Stimulated activated naive CD8-positive, alpha-beta T cell treated with anti-CD3 and anti-CD28 coated beads, Interleukin-15, Interleukin-2, amounts not matched to agents 100 ng/mL and 50 ng/mL, for 24 hours (primary cell): ENCODE measurements at regions not wholly inside any gene's neighbourhood (a gene's known extent, or its start where the extent isn't known, plus 50 kb on each side); places are given as distances from the start of the nearest gene placed in this dataset.

Source experiments
- H3K27ac Mint-ChIP-seq: one replicate; pipeline ENCODE4 v1.8.0; 2021; ENCODE audit warnings: mild to moderate bottlenecking, mixed read lengths
- H3K27me3 Mint-ChIP-seq: one replicate; pipeline ENCODE4 v1.8.0; 2021; ENCODE audit warnings: mixed read lengths
- H3K36me3 Mint-ChIP-seq: one replicate; pipeline ENCODE4 v1.8.0; 2021; ENCODE audit warnings: low read depth, mixed read lengths
- H3K4me1 Mint-ChIP-seq: one replicate; pipeline ENCODE4 v1.8.0; 2021; ENCODE audit warnings: low read depth, mixed read lengths
- H3K4me3 Mint-ChIP-seq: one replicate; pipeline ENCODE4 v1.8.0; 2021; ENCODE audit warnings: mild to moderate bottlenecking, mixed read lengths
- H3K9me3 Mint-ChIP-seq: one replicate; pipeline ENCODE4 v1.8.0; 2021; ENCODE audit warnings: mixed read lengths

- Mint-ChIP-seq H3K27me3 (no peaks in the 10 kb centered on the region), H3K4me3 (no peak overlapping the region), H3K4me1 (peaks cover 8% of the 10 kb centered on the region), H3K36me3 (no peaks in the 10 kb centered on the region), H3K9me3 (peaks cover 9% of the 10 kb centered on the region), H3K27ac (no peak overlapping the region)
These were observed 276.8 kb upstream of the MAP3K1 start for GRCh38 chr5:56538580-56538979.

- H3K9me3 Mint-ChIP-seq = peaks cover 9% of the 10 kb centered on the region
- H3K27me3 Mint-ChIP-seq = no peaks in the 10 kb centered on the region
These were observed 280.0 kb upstream of the MAP3K1 start for GRCh38 chr5:56535347-56535746.

GRCh38 chr5:56534102-56534829, 281.1 kb upstream of the MAP3K1 start:
- H3K9me3 Mint-ChIP-seq = peaks cover 9% of the 10 kb centered on the region
- no peaks in the 10 kb centered on the region for H3K27me3 Mint-ChIP-seq
- no peak overlapping the region for H3K4me3 Mint-ChIP-seq
- H3K36me3 Mint-ChIP-seq = no peaks in the 10 kb centered on the region
- no peak overlapping the region for H3K27ac Mint-ChIP-seq
- no peaks in the 10 kb centered on the region for H3K4me1 Mint-ChIP-seq

More at GRCh38 chr5:56535347-56535746, 280.0 kb upstream of the MAP3K1 start:
- H3K36me3 Mint-ChIP-seq = no peaks in the 10 kb centered on the region
- no peaks in the 10 kb centered on the region for H3K4me1 Mint-ChIP-seq
- no peak overlapping the region for H3K4me3 Mint-ChIP-seq
- no peak overlapping the region for H3K27ac Mint-ChIP-seq

- Mint-ChIP-seq H3K9me3 (peaks cover 2% of the 10 kb centered on the region), H3K36me3 (no peaks in the 10 kb centered on the region), H3K4me3 (no peak overlapping the region), H3K27me3 (no peaks in the 10 kb centered on the region), H3K27ac (no peak overlapping the region), H3K4me1 (no peaks in the 10 kb centered on the region)
These were observed 282.9 kb upstream of the MAP3K1 start for GRCh38 chr5:56532466-56532865.

- no peaks in the 10 kb centered on the region for H3K9me3 Mint-ChIP-seq
- no peaks in the 10 kb centered on the region for H3K27me3 Mint-ChIP-seq
- H3K4me1 Mint-ChIP-seq = no peaks in the 10 kb centered on the region
- no peak overlapping the region for H3K4me3 Mint-ChIP-seq
- H3K36me3 Mint-ChIP-seq = no peaks in the 10 kb centered on the region
- no peak overlapping the region for H3K27ac Mint-ChIP-seq
These were observed 284.7 kb upstream of the MAP3K1 start for GRCh38 chr5:56530626-56531138.

GRCh38 chr5:56529666-56530430, 285.5 kb upstream of the MAP3K1 start:
- Mint-ChIP-seq H3K27ac (no peak overlapping the region), H3K4me1 (no peaks in the 10 kb centered on the region), H3K9me3 (no peaks in the 10 kb centered on the region), H3K27me3 (no peaks in the 10 kb centered on the region), H3K4me3 (no peak overlapping the region), H3K36me3 (no peaks in the 10 kb centered on the region)

GRCh38 chr5:56527174-56527573, 288.2 kb upstream of the MAP3K1 start:
- Mint-ChIP-seq H3K27ac (no peak overlapping the region), H3K36me3 (no peaks in the 10 kb centered on the region), H3K27me3 (no peaks in the 10 kb centered on the region), H3K4me1 (no peaks in the 10 kb centered on the region), H3K4me3 (no peak overlapping the region), H3K9me3 (no peaks in the 10 kb centered on the region)

- Mint-ChIP-seq H3K27ac (no peak overlapping the region), H3K4me1 (no peaks in the 10 kb centered on the region), H3K9me3 (no peaks in the 10 kb centered on the region), H3K27me3 (no peaks in the 10 kb centered on the region), H3K4me3 (no peak overlapping the region), H3K36me3 (no peaks in the 10 kb centered on the region)
These were observed 290.2 kb upstream of the MAP3K1 start for GRCh38 chr5:56525113-56525512.

- Mint-ChIP-seq H3K4me1 (no peaks in the 10 kb centered on the region), H3K27ac (no peak overlapping the region), H3K4me3 (no peak overlapping the region), H3K36me3 (no peaks in the 10 kb centered on the region), H3K27me3 (no peaks in the 10 kb centered on the region), H3K9me3 (no peaks in the 10 kb centered on the region)
These were observed 290.9 kb upstream of the ANKRD55 start for GRCh38 chr5:56523790-56524575.

GRCh38 chr5:56522960-56523359, 289.8 kb upstream of the ANKRD55 start:
- peaks cover under 1% of the 10 kb centered on the region for H3K4me1 Mint-ChIP-seq
- no peak overlapping the region for H3K4me3 Mint-ChIP-seq
- no peak overlapping the region for H3K27ac Mint-ChIP-seq
- H3K27me3 Mint-ChIP-seq = no peaks in the 10 kb centered on the region
- no peaks in the 10 kb centered on the region for H3K36me3 Mint-ChIP-seq
- H3K9me3 Mint-ChIP-seq = no peaks in the 10 kb centered on the region

- Mint-ChIP-seq H3K27me3 (no peaks in the 10 kb centered on the region), H3K36me3 (no peaks in the 10 kb centered on the region), H3K4me3 (no peak overlapping the region), H3K27ac (no peak overlapping the region), H3K9me3 (no peaks in the 10 kb centered on the region), H3K4me1 (peaks cover 8% of the 10 kb centered on the region)
These were observed 289.0 kb upstream of the ANKRD55 start for GRCh38 chr5:56522169-56522568.

- Mint-ChIP-seq H3K36me3 (no peaks in the 10 kb centered on the region), H3K27me3 (no peaks in the 10 kb centered on the region), H3K9me3 (no peaks in the 10 kb centered on the region), H3K27ac (no peak overlapping the region), H3K4me3 (no peak overlapping the region), H3K4me1 (peaks cover 14% of the 10 kb centered on the region)
These were observed 288.0 kb upstream of the ANKRD55 start for GRCh38 chr5:56520986-56521730.

GRCh38 chr5:56518820-56519219, 285.7 kb upstream of the ANKRD55 start:
- no peaks in the 10 kb centered on the region for H3K36me3 Mint-ChIP-seq
- no peak overlapping the region for H3K4me3 Mint-ChIP-seq
- no peak overlapping the region for H3K27ac Mint-ChIP-seq
- H3K27me3 Mint-ChIP-seq = no peaks in the 10 kb centered on the region
- H3K9me3 Mint-ChIP-seq = no peaks in the 10 kb centered on the region
- peaks cover 14% of the 10 kb centered on the region for H3K4me1 Mint-ChIP-seq

- peaks cover 24% of the 10 kb centered on the region for H3K4me1 Mint-ChIP-seq
- H3K27ac Mint-ChIP-seq = no peak overlapping the region
These were observed 283.9 kb upstream of the ANKRD55 start for GRCh38 chr5:56517011-56517416.

More at GRCh38 chr5:56517011-56517416, 283.9 kb upstream of the ANKRD55 start:
- Mint-ChIP-seq H3K9me3 (no peaks in the 10 kb centered on the region), H3K4me3 (no peak overlapping the region), H3K27me3 (no peaks in the 10 kb centered on the region), H3K36me3 (no peaks in the 10 kb centered on the region)
